ENCODE measurements at regions not wholly inside any gene's neighbourhood (a gene's known extent, or its start where the extent isn't known, plus 50 kb on each side); places are given as distances from the start of the nearest gene placed in this dataset.

GRCh38 chr12:78793982-78794381 is 70.6 kb upstream of the SYT1 start (continued):
- no peak for TF ChIP-seq CREB5 (CRISPR knock-in tag; IDR thresholded peaks at IDR 0.05; ENCODE audit: low read depth)
- TF ChIP-seq BACH2 (CRISPR knock-in tag; IDR thresholded peaks at IDR 0.05; ENCODE audit: borderline replicate concordance), result no peak
- TF ChIP-seq ESRRG (CRISPR knock-in tag; IDR thresholded peaks at IDR 0.05), result no peak
- no peak for TF ChIP-seq PPARA (CRISPR knock-in tag; IDR thresholded peaks at IDR 0.05; ENCODE audit: borderline replicate concordance)

GRCh38 chr12:78795934-78796445 is 68.6 kb upstream of the SYT1 start:
- no peak for ATAC-seq
- no peak for TF ChIP-seq POU6F1 (CRISPR knock-in tag; IDR thresholded peaks at IDR 0.05; ENCODE audit: borderline replicate concordance, low read depth)
- TF ChIP-seq ESRRG (CRISPR knock-in tag; IDR thresholded peaks at IDR 0.05), result no peak
- TF ChIP-seq OSR1 (CRISPR knock-in tag; IDR thresholded peaks at IDR 0.05), result no peak
- no peak for TF ChIP-seq ZFP3 (CRISPR knock-in tag; IDR thresholded peaks at IDR 0.05)
- no peak for TF ChIP-seq RARB (CRISPR knock-in tag; IDR thresholded peaks at IDR 0.05)
- no peak for TF ChIP-seq ARNTL (CRISPR knock-in tag; IDR thresholded peaks at IDR 0.05; ENCODE audit: borderline replicate concordance, low read depth)
- TF ChIP-seq TOX (CRISPR knock-in tag; IDR thresholded peaks at IDR 0.05; ENCODE audit: borderline replicate concordance), result no peak
- no peak for TF ChIP-seq BACH2 (CRISPR knock-in tag; IDR thresholded peaks at IDR 0.05; ENCODE audit: borderline replicate concordance)
- TF ChIP-seq CSRNP3 (CRISPR knock-in tag; IDR thresholded peaks at IDR 0.05), result no peak
- no peak for TF ChIP-seq GLIS3 (CRISPR knock-in tag; IDR thresholded peaks at IDR 0.05)

GRCh38 chr12:78797196-78797931 is 67.2 kb upstream of the SYT1 start:
- no peak for ATAC-seq
- TF ChIP-seq CSRNP3 (CRISPR knock-in tag; IDR thresholded peaks at IDR 0.05) (no peak), ZNF70 (CRISPR knock-in tag; IDR thresholded peaks at IDR 0.05) (no peak), ZNF8 (CRISPR knock-in tag; IDR thresholded peaks at IDR 0.05) (no peak), ARNTL (CRISPR knock-in tag; IDR thresholded peaks at IDR 0.05; ENCODE audit: borderline replicate concordance, low read depth) (no peak), ISL1 (CRISPR knock-in tag; IDR thresholded peaks at IDR 0.05) (no peak), ZFP3 (CRISPR knock-in tag; IDR thresholded peaks at IDR 0.05) (no peak), TOX (CRISPR knock-in tag; IDR thresholded peaks at IDR 0.05; ENCODE audit: borderline replicate concordance) (no peak), ZNF565 (CRISPR knock-in tag; conservative IDR thresholded peaks at IDR 0.05; ENCODE audit: low read depth) (no peak), ZFP30 (CRISPR knock-in tag; IDR thresholded peaks at IDR 0.05) (no peak), CSDC2 (CRISPR knock-in tag; IDR thresholded peaks at IDR 0.05) (no peak), TCF4 (CRISPR knock-in tag; IDR thresholded peaks at IDR 0.05; ENCODE audit: borderline replicate concordance) (no peak), SNAI2 (CRISPR knock-in tag; IDR thresholded peaks at IDR 0.05) (no peak), GLIS3 (CRISPR knock-in tag; IDR thresholded peaks at IDR 0.05) (no peak), TSHZ2 (CRISPR knock-in tag; IDR thresholded peaks at IDR 0.05) (no peak), CREB5 (CRISPR knock-in tag; IDR thresholded peaks at IDR 0.05; ENCODE audit: low read depth) (no peak), RARB (CRISPR knock-in tag; IDR thresholded peaks at IDR 0.05) (no peak), ESRRG (CRISPR knock-in tag; IDR thresholded peaks at IDR 0.05) (no peak), PPARA (CRISPR knock-in tag; IDR thresholded peaks at IDR 0.05; ENCODE audit: borderline replicate concordance) (no peak), POU6F1 (CRISPR knock-in tag; IDR thresholded peaks at IDR 0.05; ENCODE audit: borderline replicate concordance, low read depth) (no peak)

Data from SK-N-SH treated with all-trans-retinoic acid at 6 μM for 48 hours (cell line).